Neural progenitor cell (in vitro differentiated cells): ENCODE measurements at regions not wholly inside any gene's neighbourhood (a gene's known extent, or its start where the extent isn't known, plus 50 kb on each side); places are given as distances from the start of the nearest gene placed in this dataset.

Experiments
- DNase-seq: peaks from one replicate; pipeline ENCODE4 v3.0.0-alpha.2; 2016; ENCODE audit warnings: low spot score
- H2AFZ ChIP-seq: fragments of 200-600 bp; sonication (generic); replicated peaks from 2 replicates; pipeline ENCODE4 v1.6.1; 2016; ENCODE audit warnings: antibody characterized with exemption
- H3F3A ChIP-seq: fragments of 200-600 bp; sonication (generic); 2 replicates; pipeline ENCODE4 v1.6.1; 2016; ENCODE audit warnings: antibody characterized with exemption, low read depth
- H3K27ac ChIP-seq: fragments of 200-600 bp; sonication (generic); 2 replicates; pipeline ENCODE4 v1.5.1; 2016; ENCODE audit warnings: mild to moderate bottlenecking
- H3K27me3 ChIP-seq: fragments of 200-600 bp; sonication (generic); 2 replicates; pipeline ENCODE4 v1.6.1; 2016; ENCODE audit warnings: mild to moderate bottlenecking, moderate library complexity
- H3K36me3 ChIP-seq: fragments of 200-600 bp; sonication (generic); 2 replicates; pipeline ENCODE4 v1.5.1; 2016
- H3K4me1 ChIP-seq: fragments of 200-600 bp; sonication (generic); 2 replicates; pipeline ENCODE4 v1.6.1; 2016; ENCODE audit warnings: mixed run types
- H3K4me2 ChIP-seq: fragments of 200-600 bp; sonication (generic); 2 replicates; pipeline ENCODE4 v1.6.1; 2016
- H3K4me3 ChIP-seq: fragments of 200-600 bp; sonication (generic); 2 replicates; pipeline ENCODE4 v1.5.1; 2016
- H3K79me2 ChIP-seq: fragments of 200-600 bp; sonication (generic); 2 replicates; pipeline ENCODE4 v1.6.1; 2016; ENCODE audit warnings: low read depth
- H3K9ac ChIP-seq: fragments of 200-600 bp; sonication (generic); 2 replicates; pipeline ENCODE4 v1.6.1; 2016
- H3K9me3 ChIP-seq: fragments of 200-600 bp; sonication (generic); 2 replicates; pipeline ENCODE4 v1.5.1; 2016; ENCODE audit warnings: low read depth
- H4K20me1 ChIP-seq: fragments of 200-600 bp; sonication (generic); 2 replicates; pipeline ENCODE4 v1.6.1; 2016; ENCODE audit warnings: low read depth
- H3K27ac Mint-ChIP-seq: 3 replicates; pipeline ENCODE4 v1.8.0; 2021; ENCODE audit warnings: mixed read lengths
- H3K27me3 Mint-ChIP-seq: 2 replicates; pipeline ENCODE4 v1.8.0; 2022; ENCODE audit warnings: low read depth, mild to moderate bottlenecking, inconsistent platforms, moderate library complexity, mixed read lengths; ENCODE audit not compliant: insufficient read depth
- H3K36me3 Mint-ChIP-seq: 3 replicates; pipeline ENCODE4 v1.8.0; 2021; ENCODE audit warnings: mixed read lengths
- H3K4me1 Mint-ChIP-seq: 3 replicates; pipeline ENCODE4 v1.8.0; 2021; ENCODE audit warnings: mixed read lengths
- H3K4me3 Mint-ChIP-seq: 3 replicates; pipeline ENCODE4 v1.8.0; 2021; ENCODE audit warnings: mild to moderate bottlenecking, moderate library complexity, mixed read lengths
- H3K9me3 Mint-ChIP-seq: 3 replicates; pipeline ENCODE4 v1.8.0; 2020; ENCODE audit warnings: mixed read lengths
- EZH2 ChIP-seq: fragments of 200-600 bp; sonication (generic); IDR thresholded peaks from 2 replicates; pipeline ENCODE4 v1.6.1; 2017; ENCODE audit warnings: antibody characterized with exemption, mild to moderate bottlenecking, moderate library complexity
- EZH2phosphoT487 ChIP-seq: fragments of 200-600 bp; sonication (generic); IDR thresholded peaks from 2 replicates; pipeline ENCODE4 v1.6.1; 2017; ENCODE audit warnings: antibody characterized with exemption
- TF ChIP-seq, protein P1 (sequence below): fragments of 200-600 bp; sonication (generic); IDR thresholded peaks from 2 replicates; pipeline ENCODE4 v1.5.1; 2017; ENCODE audit warnings: antibody characterized with exemption, mild to moderate bottlenecking

GRCh38 chr2:114134146-114134545 is 244.3 kb downstream of the ACTR3 start:
- H3K4me3 ChIP-seq, result no peak overlapping the region
- Mint-ChIP-seq H3K27ac (no peak overlapping the region), H3K4me3 (no peak overlapping the region), H3K9me3 (peaks cover 3% of the 10 kb centered on the region), H3K27me3 (peaks cover 3% of the 10 kb centered on the region), H3K36me3 (peaks cover 2% of the 10 kb centered on the region), H3K4me1 (peaks cover under 1% of the 10 kb centered on the region)
- no peaks in the 10 kb centered on the region for H4K20me1 ChIP-seq
- H3K27me3 ChIP-seq, result no peaks in the 10 kb centered on the region
- no peak overlapping the region for H3K27ac ChIP-seq
- no peaks in the 10 kb centered on the region for H3F3A ChIP-seq
- TF ChIP-seq EZH2 (no peak), EZH2phosphoT487 (no peak)
- TF ChIP-seq, protein P1, sequence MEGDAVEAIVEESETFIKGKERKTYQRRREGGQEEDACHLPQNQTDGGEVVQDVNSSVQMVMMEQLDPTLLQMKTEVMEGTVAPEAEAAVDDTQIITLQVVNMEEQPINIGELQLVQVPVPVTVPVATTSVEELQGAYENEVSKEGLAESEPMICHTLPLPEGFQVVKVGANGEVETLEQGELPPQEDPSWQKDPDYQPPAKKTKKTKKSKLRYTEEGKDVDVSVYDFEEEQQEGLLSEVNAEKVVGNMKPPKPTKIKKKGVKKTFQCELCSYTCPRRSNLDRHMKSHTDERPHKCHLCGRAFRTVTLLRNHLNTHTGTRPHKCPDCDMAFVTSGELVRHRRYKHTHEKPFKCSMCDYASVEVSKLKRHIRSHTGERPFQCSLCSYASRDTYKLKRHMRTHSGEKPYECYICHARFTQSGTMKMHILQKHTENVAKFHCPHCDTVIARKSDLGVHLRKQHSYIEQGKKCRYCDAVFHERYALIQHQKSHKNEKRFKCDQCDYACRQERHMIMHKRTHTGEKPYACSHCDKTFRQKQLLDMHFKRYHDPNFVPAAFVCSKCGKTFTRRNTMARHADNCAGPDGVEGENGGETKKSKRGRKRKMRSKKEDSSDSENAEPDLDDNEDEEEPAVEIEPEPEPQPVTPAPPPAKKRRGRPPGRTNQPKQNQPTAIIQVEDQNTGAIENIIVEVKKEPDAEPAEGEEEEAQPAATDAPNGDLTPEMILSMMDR, result no peak
- no peaks in the 10 kb centered on the region for H3K36me3 ChIP-seq
- no peaks in the 10 kb centered on the region for H3K9me3 ChIP-seq
- DNase-seq, result no peak
- H3K4me2 ChIP-seq, result no peak overlapping the region
- no peak overlapping the region for H2AFZ ChIP-seq
- no peak overlapping the region for H3K9ac ChIP-seq
- no peaks in the 10 kb centered on the region for H3K79me2 ChIP-seq
- H3K4me1 ChIP-seq, result no peaks in the 10 kb centered on the region

DNA sequence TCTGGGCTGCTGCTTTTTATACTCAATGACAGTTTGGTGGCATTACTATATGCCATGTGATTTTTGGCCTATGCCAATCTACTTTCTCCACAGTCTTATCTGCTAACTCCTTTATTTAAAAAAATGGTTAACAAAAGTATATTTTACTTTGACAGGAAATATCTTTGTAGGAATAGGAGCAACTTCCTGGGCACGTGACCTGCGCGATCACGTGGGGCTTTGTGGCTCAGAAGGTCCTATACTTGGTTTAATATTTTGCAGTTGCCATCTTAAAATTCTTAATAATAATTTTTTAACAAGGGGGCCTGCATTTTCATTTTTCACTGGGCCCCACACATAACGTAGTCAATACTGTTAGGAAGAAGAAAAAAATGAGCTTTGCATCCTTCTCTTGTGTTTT is 249.7 kb downstream of the ACTR3 start:
- DNase-seq, result no peak
- no peak overlapping the region for H3K4me3 ChIP-seq
- H3F3A ChIP-seq, result no peaks in the 10 kb centered on the region
- no peaks in the 10 kb centered on the region for H3K9me3 ChIP-seq
- Mint-ChIP-seq H3K4me1 (no peaks in the 10 kb centered on the region), H3K27me3 (peaks cover 3% of the 10 kb centered on the region), H3K4me3 (no peak overlapping the region), H3K9me3 (peaks cover 8% of the 10 kb centered on the region), H3K27ac (no peak overlapping the region), H3K36me3 (peaks cover 2% of the 10 kb centered on the region)
- no peak overlapping the region for H3K4me2 ChIP-seq
- H3K79me2 ChIP-seq, result no peaks in the 10 kb centered on the region
- H4K20me1 ChIP-seq, result no peaks in the 10 kb centered on the region
- no peak overlapping the region for H3K27ac ChIP-seq
- H3K4me1 ChIP-seq, result no peaks in the 10 kb centered on the region
- H2AFZ ChIP-seq, result no peak overlapping the region
- H3K9ac ChIP-seq, result no peak overlapping the region
- no peaks in the 10 kb centered on the region for H3K36me3 ChIP-seq
- TF ChIP-seq EZH2phosphoT487, result no peak
- no peaks in the 10 kb centered on the region for H3K27me3 ChIP-seq

GRCh38 chr2:114156366-114157056 is 266.6 kb downstream of the ACTR3 start:
- no peak for DNase-seq
- Histone ChIP-seq H3K36me3 (no peaks in the 10 kb centered on the region), H3F3A (no peaks in the 10 kb centered on the region), H3K27me3 (no peaks in the 10 kb centered on the region), H4K20me1 (no peaks in the 10 kb centered on the region), H3K27ac (no peak overlapping the region), H3K4me2 (no peak overlapping the region), H3K9ac (no peak overlapping the region), H3K4me3 (no peak overlapping the region), H3K9me3 (no peaks in the 10 kb centered on the region), H3K4me1 (no peaks in the 10 kb centered on the region), H3K79me2 (no peaks in the 10 kb centered on the region), H2AFZ (no peak overlapping the region)
- H3K36me3 Mint-ChIP-seq, result no peaks in the 10 kb centered on the region
- H3K9me3 Mint-ChIP-seq, result peaks cover 9% of the 10 kb centered on the region
- H3K4me3 Mint-ChIP-seq, result no peak overlapping the region
- no peaks in the 10 kb centered on the region for H3K27me3 Mint-ChIP-seq
- no peak overlapping the region for H3K27ac Mint-ChIP-seq
- H3K4me1 Mint-ChIP-seq, result peaks cover 18% of the 10 kb centered on the region
- TF ChIP-seq EZH2phosphoT487 (no peak), EZH2 (no peak)
- TF ChIP-seq, protein P1, result no peak

- Histone ChIP-seq H3K79me2 (no peaks in the 10 kb centered on the region), H3K27me3 (no peaks in the 10 kb centered on the region), H3F3A (no peaks in the 10 kb centered on the region), H3K4me3 (no peak overlapping the region), H3K36me3 (no peaks in the 10 kb centered on the region), H4K20me1 (no peaks in the 10 kb centered on the region), H3K9me3 (no peaks in the 10 kb centered on the region), H3K4me2 (no peak overlapping the region), H2AFZ (no peak overlapping the region), H3K9ac (no peak overlapping the region), H3K4me1 (no peaks in the 10 kb centered on the region), H3K27ac (no peak overlapping the region)
- TF ChIP-seq, protein P1, result no peak
- no peak for TF ChIP-seq EZH2phosphoT487
- no peak for TF ChIP-seq EZH2
- Mint-ChIP-seq H3K4me3 (no peak overlapping the region), H3K36me3 (no peaks in the 10 kb centered on the region), H3K9me3 (peaks cover 6% of the 10 kb centered on the region), H3K27me3 (no peaks in the 10 kb centered on the region), H3K27ac (no peak overlapping the region), H3K4me1 (peaks cover 18% of the 10 kb centered on the region)
- DNase-seq, result no peak
Observed at GRCh38 chr2:114157057-114157385, 267.1 kb downstream of the ACTR3 start.
